GM23338 (cell line): ENCODE measurements at regions not wholly inside any gene's neighbourhood (a gene's known extent, or its start where the extent isn't known, plus 50 kb on each side); places are given as distances from the start of the nearest gene placed in this dataset.
A peak's percentile ranks its signal among the peaks of the same experiment; 100 is the strongest.

Experiments
- ATAC-seq: fragments of 200-7000 bp; cut with Tn5 transposase; 3 replicates; pipeline ENCODE4 v1.9.1; 2020
- DNase-seq: peaks from one replicate; pipeline ENCODE4 v3.0.0-alpha.2; 2015; ENCODE audit warnings: low spot score
- H2AFZ ChIP-seq: fragments of 200-600 bp; sonication (generic); 2 replicates; pipeline ENCODE4 v1.8.0; 2016; ENCODE audit warnings: antibody characterized with exemption, mild to moderate bottlenecking, moderate library complexity
- H3F3A ChIP-seq: fragments of 200-600 bp; sonication (generic); replicated peaks from 2 replicates; pipeline ENCODE4 v1.8.0; 2017; ENCODE audit warnings: antibody characterized with exemption, mixed run types, low read depth
- H3K27ac ChIP-seq: fragments of 200-600 bp; sonication (generic); 2 replicates; pipeline ENCODE4 v1.6.1; 2016; ENCODE audit warnings: low read depth
- H3K27me3 ChIP-seq: fragments of 200-600 bp; sonication (generic); 2 replicates; pipeline ENCODE4 v1.8.0; 2016; ENCODE audit warnings: mild to moderate bottlenecking, mixed run types, moderate library complexity; ENCODE audit not compliant: insufficient read depth
- H3K36me3 ChIP-seq: fragments of 200-600 bp; sonication (generic); 2 replicates; pipeline ENCODE4 v1.8.0; 2016; ENCODE audit warnings: mild to moderate bottlenecking; ENCODE audit not compliant: insufficient read depth
- H3K4me1 ChIP-seq: fragments of 200-600 bp; sonication (generic); 2 replicates; pipeline ENCODE4 v1.8.0; 2016; ENCODE audit warnings: mild to moderate bottlenecking, moderate library complexity; ENCODE audit not compliant: insufficient read depth
- H3K4me2 ChIP-seq: fragments of 200-600 bp; sonication (generic); 2 replicates; pipeline ENCODE4 v1.7.1; 2017; ENCODE audit warnings: mixed run types
- H3K4me3 ChIP-seq: fragments of 200-600 bp; sonication (generic); 2 replicates; pipeline ENCODE4 v1.6.1; 2016; ENCODE audit warnings: mixed run types
- H3K79me2 ChIP-seq: fragments of 200-600 bp; sonication (generic); replicated peaks from 2 replicates; pipeline ENCODE4 v1.8.0; 2017; ENCODE audit warnings: mild to moderate bottlenecking; ENCODE audit not compliant: insufficient read depth
- H3K9me2 ChIP-seq: fragments of 200-600 bp; sonication (generic); 2 replicates; pipeline ENCODE4 v1.8.0; 2017; ENCODE audit not compliant: insufficient read depth
- H4K20me1 ChIP-seq: fragments of 200-600 bp; sonication (generic); replicated peaks from 2 replicates; pipeline ENCODE4 v1.8.0; 2017; ENCODE audit warnings: mild to moderate bottlenecking; ENCODE audit not compliant: insufficient read depth
- H3K27ac Mint-ChIP-seq: 2 replicates; pipeline ENCODE4 v1.8.0; 2020; ENCODE audit warnings: inconsistent platforms, mild to moderate bottlenecking, moderate library complexity, mixed read lengths
- H3K27me3 Mint-ChIP-seq: 3 replicates; pipeline ENCODE4 v1.8.0; 2022; ENCODE audit warnings: low read depth, mild to moderate bottlenecking, moderate library complexity, mixed read lengths, inconsistent platforms; ENCODE audit not compliant: insufficient read depth, poor library complexity
- H3K36me3 Mint-ChIP-seq: 3 replicates; pipeline ENCODE4 v1.8.0; 2021; ENCODE audit warnings: low read depth, mild to moderate bottlenecking, inconsistent platforms, moderate library complexity, mixed read lengths
- H3K4me1 Mint-ChIP-seq: 3 replicates; pipeline ENCODE4 v1.8.0; 2020; ENCODE audit warnings: mild to moderate bottlenecking, inconsistent platforms, mixed read lengths
- H3K4me3 Mint-ChIP-seq: 3 replicates; pipeline ENCODE4 v1.8.0; 2021; ENCODE audit warnings: moderate library complexity, mild to moderate bottlenecking, inconsistent platforms, mixed read lengths
- H3K9me3 Mint-ChIP-seq: 3 replicates; pipeline ENCODE4 v1.8.0; 2020; ENCODE audit warnings: moderate library complexity, mild to moderate bottlenecking, inconsistent platforms, mixed read lengths
- CREB1 ChIP-seq: fragments of 250-450 bp; sonication (Bioruptor Pico); IDR thresholded peaks from 2 replicates; pipeline ENCODE4 v1.5.0; 2020; ENCODE audit warnings: low read depth, mild to moderate bottlenecking, moderate library complexity
- ETS1 ChIP-seq: IDR thresholded peaks from 2 replicates; pipeline ENCODE4 v1.6.1; 2016; ENCODE audit warnings: antibody characterized with exemption
- EZH2 ChIP-seq: fragments of 200-600 bp; sonication (generic); IDR thresholded peaks from one replicate; pipeline ENCODE4 v1.8.0; 2017; ENCODE audit warnings: antibody characterized with exemption, mild to moderate bottlenecking, low read depth; ENCODE audit not compliant: unreplicated experiment
- EZH2phosphoT487 ChIP-seq: fragments of 200-600 bp; sonication (generic); IDR thresholded peaks from one replicate; pipeline ENCODE4 v1.8.1; 2018; ENCODE audit warnings: antibody characterized with exemption; ENCODE audit not compliant: unreplicated experiment
- JUNB ChIP-seq: IDR thresholded peaks from one replicate; pipeline ENCODE4 v1.6.1; 2016; ENCODE audit warnings: antibody characterized with exemption; ENCODE audit not compliant: unreplicated experiment
- NANOG ChIP-seq: IDR thresholded peaks from 2 replicates; pipeline ENCODE4 v1.6.1; 2016; ENCODE audit warnings: antibody characterized with exemption, borderline replicate concordance
- POLR2AphosphoS5 ChIP-seq: IDR thresholded peaks from 2 replicates; pipeline ENCODE4 v1.6.1; 2016; ENCODE audit warnings: antibody characterized with exemption, low read depth
- ZNF114 ChIP-seq: fragments of 250-450 bp; sonication (Bioruptor Pico); IDR thresholded peaks from 2 replicates; pipeline ENCODE4 v1.5.0; 2020; ENCODE audit warnings: mild to moderate bottlenecking, moderate library complexity
- TF ChIP-seq, protein P1 (sequence below): IDR thresholded peaks from one replicate; pipeline ENCODE4 v1.6.1; 2018; ENCODE audit warnings: antibody characterized with exemption; ENCODE audit not compliant: unreplicated experiment
- TF ChIP-seq, protein P2 (sequence below): fragments of 250-450 bp; sonication (Bioruptor Pico); IDR thresholded peaks from 2 replicates; pipeline ENCODE4 v1.5.0; 2020; ENCODE audit warnings: mild to moderate bottlenecking, moderate library complexity

- H2AFZ ChIP-seq = peak overlapping the region; percentile 43; the same call in 1 of the 2 replicates
- Mint-ChIP-seq H3K27ac (no peak overlapping the region), H3K27me3 (peaks cover 3% of the 10 kb centered on the region), H3K36me3 (no peaks in the 10 kb centered on the region), H3K9me3 (no peaks in the 10 kb centered on the region; the same call in 2 of the 3 replicates), H3K4me1 (no peaks in the 10 kb centered on the region), H3K4me3 (no peak overlapping the region)
- no peaks in the 10 kb centered on the region for H4K20me1 ChIP-seq
- H3K36me3 ChIP-seq = no peaks in the 10 kb centered on the region
- H3K79me2 ChIP-seq = no peaks in the 10 kb centered on the region
- no peak for DNase-seq
- H3K27me3 ChIP-seq = no peaks in the 10 kb centered on the region
- ATAC-seq = no peak
- TF ChIP-seq, protein P1, sequence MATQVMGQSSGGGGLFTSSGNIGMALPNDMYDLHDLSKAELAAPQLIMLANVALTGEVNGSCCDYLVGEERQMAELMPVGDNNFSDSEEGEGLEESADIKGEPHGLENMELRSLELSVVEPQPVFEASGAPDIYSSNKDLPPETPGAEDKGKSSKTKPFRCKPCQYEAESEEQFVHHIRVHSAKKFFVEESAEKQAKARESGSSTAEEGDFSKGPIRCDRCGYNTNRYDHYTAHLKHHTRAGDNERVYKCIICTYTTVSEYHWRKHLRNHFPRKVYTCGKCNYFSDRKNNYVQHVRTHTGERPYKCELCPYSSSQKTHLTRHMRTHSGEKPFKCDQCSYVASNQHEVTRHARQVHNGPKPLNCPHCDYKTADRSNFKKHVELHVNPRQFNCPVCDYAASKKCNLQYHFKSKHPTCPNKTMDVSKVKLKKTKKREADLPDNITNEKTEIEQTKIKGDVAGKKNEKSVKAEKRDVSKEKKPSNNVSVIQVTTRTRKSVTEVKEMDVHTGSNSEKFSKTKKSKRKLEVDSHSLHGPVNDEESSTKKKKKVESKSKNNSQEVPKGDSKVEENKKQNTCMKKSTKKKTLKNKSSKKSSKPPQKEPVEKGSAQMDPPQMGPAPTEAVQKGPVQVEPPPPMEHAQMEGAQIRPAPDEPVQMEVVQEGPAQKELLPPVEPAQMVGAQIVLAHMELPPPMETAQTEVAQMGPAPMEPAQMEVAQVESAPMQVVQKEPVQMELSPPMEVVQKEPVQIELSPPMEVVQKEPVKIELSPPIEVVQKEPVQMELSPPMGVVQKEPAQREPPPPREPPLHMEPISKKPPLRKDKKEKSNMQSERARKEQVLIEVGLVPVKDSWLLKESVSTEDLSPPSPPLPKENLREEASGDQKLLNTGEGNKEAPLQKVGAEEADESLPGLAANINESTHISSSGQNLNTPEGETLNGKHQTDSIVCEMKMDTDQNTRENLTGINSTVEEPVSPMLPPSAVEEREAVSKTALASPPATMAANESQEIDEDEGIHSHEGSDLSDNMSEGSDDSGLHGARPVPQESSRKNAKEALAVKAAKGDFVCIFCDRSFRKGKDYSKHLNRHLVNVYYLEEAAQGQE = no peak
- no peak for TF ChIP-seq EZH2
- TF ChIP-seq, protein P2, sequence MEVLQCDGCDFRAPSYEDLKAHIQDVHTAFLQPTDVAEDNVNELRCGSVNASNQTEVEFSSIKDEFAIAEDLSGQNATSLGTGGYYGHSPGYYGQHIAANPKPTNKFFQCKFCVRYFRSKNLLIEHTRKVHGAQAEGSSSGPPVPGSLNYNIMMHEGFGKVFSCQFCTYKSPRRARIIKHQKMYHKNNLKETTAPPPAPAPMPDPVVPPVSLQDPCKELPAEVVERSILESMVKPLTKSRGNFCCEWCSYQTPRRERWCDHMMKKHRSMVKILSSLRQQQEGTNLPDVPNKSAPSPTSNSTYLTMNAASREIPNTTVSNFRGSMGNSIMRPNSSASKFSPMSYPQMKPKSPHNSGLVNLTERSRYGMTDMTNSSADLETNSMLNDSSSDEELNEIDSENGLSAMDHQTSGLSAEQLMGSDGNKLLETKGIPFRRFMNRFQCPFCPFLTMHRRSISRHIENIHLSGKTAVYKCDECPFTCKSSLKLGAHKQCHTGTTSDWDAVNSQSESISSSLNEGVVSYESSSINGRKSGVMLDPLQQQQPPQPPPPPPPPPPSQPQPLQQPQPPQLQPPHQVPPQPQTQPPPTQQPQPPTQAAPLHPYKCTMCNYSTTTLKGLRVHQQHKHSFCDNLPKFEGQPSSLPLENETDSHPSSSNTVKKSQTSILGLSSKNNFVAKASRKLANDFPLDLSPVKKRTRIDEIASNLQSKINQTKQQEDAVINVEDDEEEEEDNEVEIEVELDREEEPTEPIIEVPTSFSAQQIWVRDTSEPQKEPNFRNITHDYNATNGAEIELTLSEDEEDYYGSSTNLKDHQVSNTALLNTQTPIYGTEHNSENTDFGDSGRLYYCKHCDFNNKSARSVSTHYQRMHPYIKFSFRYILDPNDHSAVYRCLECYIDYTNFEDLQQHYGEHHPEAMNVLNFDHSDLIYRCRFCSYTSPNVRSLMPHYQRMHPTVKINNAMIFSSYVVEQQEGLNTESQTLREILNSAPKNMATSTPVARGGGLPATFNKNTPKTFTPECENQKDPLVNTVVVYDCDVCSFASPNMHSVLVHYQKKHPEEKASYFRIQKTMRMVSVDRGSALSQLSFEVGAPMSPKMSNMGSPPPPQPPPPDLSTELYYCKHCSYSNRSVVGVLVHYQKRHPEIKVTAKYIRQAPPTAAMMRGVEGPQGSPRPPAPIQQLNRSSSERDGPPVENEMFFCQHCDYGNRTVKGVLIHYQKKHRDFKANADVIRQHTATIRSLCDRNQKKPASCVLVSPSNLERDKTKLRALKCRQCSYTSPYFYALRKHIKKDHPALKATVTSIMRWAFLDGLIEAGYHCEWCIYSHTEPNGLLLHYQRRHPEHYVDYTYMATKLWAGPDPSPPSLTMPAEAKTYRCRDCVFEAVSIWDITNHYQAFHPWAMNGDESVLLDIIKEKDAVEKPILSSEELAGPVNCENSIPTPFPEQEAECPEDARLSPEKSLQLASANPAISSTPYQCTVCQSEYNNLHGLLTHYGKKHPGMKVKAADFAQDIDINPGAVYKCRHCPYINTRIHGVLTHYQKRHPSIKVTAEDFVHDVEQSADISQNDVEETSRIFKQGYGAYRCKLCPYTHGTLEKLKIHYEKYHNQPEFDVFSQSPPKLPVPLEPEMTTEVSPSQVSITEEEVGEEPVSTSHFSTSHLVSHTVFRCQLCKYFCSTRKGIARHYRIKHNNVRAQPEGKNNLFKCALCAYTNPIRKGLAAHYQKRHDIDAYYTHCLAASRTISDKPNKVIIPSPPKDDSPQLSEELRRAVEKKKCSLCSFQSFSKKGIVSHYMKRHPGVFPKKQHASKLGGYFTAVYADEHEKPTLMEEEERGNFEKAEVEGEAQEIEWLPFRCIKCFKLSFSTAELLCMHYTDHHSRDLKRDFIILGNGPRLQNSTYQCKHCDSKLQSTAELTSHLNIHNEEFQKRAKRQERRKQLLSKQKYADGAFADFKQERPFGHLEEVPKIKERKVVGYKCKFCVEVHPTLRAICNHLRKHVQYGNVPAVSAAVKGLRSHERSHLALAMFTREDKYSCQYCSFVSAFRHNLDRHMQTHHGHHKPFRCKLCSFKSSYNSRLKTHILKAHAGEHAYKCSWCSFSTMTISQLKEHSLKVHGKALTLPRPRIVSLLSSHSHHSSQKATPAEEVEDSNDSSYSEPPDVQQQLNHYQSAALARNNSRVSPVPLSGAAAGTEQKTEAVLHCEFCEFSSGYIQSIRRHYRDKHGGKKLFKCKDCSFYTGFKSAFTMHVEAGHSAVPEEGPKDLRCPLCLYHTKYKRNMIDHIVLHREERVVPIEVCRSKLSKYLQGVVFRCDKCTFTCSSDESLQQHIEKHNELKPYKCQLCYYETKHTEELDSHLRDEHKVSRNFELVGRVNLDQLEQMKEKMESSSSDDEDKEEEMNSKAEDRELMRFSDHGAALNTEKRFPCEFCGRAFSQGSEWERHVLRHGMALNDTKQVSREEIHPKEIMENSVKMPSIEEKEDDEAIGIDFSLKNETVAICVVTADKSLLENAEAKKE = no peak
- no peak for TF ChIP-seq EZH2phosphoT487
- TF ChIP-seq NANOG = no peak
- no peak for TF ChIP-seq CREB1 (CRISPR knock-in tag)
- no peak for TF ChIP-seq POLR2AphosphoS5
- no peak for TF ChIP-seq ZNF114
- no peak for TF ChIP-seq ETS1
- no peak for TF ChIP-seq JUNB
- H3K4me2 ChIP-seq = no peak overlapping the region
- no peak overlapping the region for H3K27ac ChIP-seq
- no peaks in the 10 kb centered on the region for H3K4me1 ChIP-seq
- H3F3A ChIP-seq = no peaks in the 10 kb centered on the region
- no peaks in the 10 kb centered on the region for H3K9me2 ChIP-seq
- H3K4me3 ChIP-seq = no peak overlapping the region
These were observed 79.8 kb downstream of the ZNF92 start for GRCh38 chr7:65453341-65454030.
